ENCODE measurements at regions not wholly inside any gene's neighbourhood (a gene's known extent, or its start where the extent isn't known, plus 50 kb on each side); places are given as distances from the start of the nearest gene placed in this dataset.
"Not testable (repeated sequence)": the region's sequence is repeated elsewhere in the genome, so short reads cannot be mapped to it uniquely, and the experiment has no call there.

- Histone ChIP-seq H3K27ac (no peak overlapping the region), H3K4me1 (no peaks in the 10 kb centered on the region), H3K9me3 (no peaks in the 10 kb centered on the region), H3K4me3 (replicated peaks in 1 of 3) (no peak overlapping the region), H3K36me3 (no peaks in the 10 kb centered on the region), H3K27me3 (no peaks in the 10 kb centered on the region)
- DNase-seq: no peak
- TF ChIP-seq POLR2A (IDR thresholded peaks at IDR 0.05) (no peak), CTCF (IDR thresholded peaks at IDR 0.05) (no peak)
- intact Hi-C loops (cut with DNase I): no loop called here
- WGBS, 2 donors: 63 to 74% methylated on average over 3 of the region's 3 CpGs
Observed at GRCh38 chr6:126967296-126968005, 151.0 kb upstream of the RSPO3 start.

- TF ChIP-seq CTCF (IDR thresholded peaks at IDR 0.05): no peak
- TF ChIP-seq POLR2A (IDR thresholded peaks at IDR 0.05): no peak
- H3K27me3 ChIP-seq: no peaks in the 10 kb centered on the region
- no peak overlapping the region for H3K27ac ChIP-seq
- no peaks in the 10 kb centered on the region for H3K4me1 ChIP-seq
- DNase-seq: no peak
- H3K9me3 ChIP-seq: no peaks in the 10 kb centered on the region
- intact Hi-C loops (cut with DNase I): no loop called here
- no peak overlapping the region for H3K4me3 ChIP-seq (replicated peaks in 1 of 3)
- WGBS, 2 donors: 78 to 79% methylated on average over 2 of the region's 2 CpGs
- H3K36me3 ChIP-seq: no peaks in the 10 kb centered on the region
Observed at GRCh38 chr6:126976253-126976797, 142.1 kb upstream of the RSPO3 start.

- intact Hi-C loops (cut with DNase I): no loop called here
- Histone ChIP-seq H3K36me3 (no peaks in the 10 kb centered on the region), H3K9me3 (no peaks in the 10 kb centered on the region), H3K4me3 (replicated peaks in 1 of 3) (no peak overlapping the region), H3K27me3 (no peaks in the 10 kb centered on the region), H3K27ac (no peak overlapping the region), H3K4me1 (no peaks in the 10 kb centered on the region)
- no peak for DNase-seq
- 61% methylated on average over 2 to 4 of the region's 4 CpGs for WGBS, 2 donors
- TF ChIP-seq CTCF (IDR thresholded peaks at IDR 0.05) (no peak), POLR2A (IDR thresholded peaks at IDR 0.05) (no peak)
Observed at GRCh38 chr6:126983779-126984178, 134.7 kb upstream of the RSPO3 start.

GRCh38 chr6:126988125-126988524 lies 130.3 kb upstream of the RSPO3 start:
- H3K9me3 ChIP-seq; H3K27ac ChIP-seq; DNase-seq; intact Hi-C loops (cut with DNase I); H3K36me3 ChIP-seq; H3K27me3 ChIP-seq; H3K4me3 ChIP-seq (replicated peaks in 1 of 3); H3K4me1 ChIP-seq: not testable (repeated sequence)
- WGBS, 2 donors: 89 to 92% methylated on average over 1 of the region's 1 CpG

- TF ChIP-seq CTCF (IDR thresholded peaks at IDR 0.05) (no peak), POLR2A (IDR thresholded peaks at IDR 0.05) (no peak)
- H3K4me1 ChIP-seq: no peaks in the 10 kb centered on the region
- intact Hi-C loops (cut with DNase I): no loop called here
- no peaks in the 10 kb centered on the region for H3K27me3 ChIP-seq
- H3K9me3 ChIP-seq: no peaks in the 10 kb centered on the region
- 88 to 91% methylated on average over 6 of the region's 6 CpGs for WGBS, 2 donors
- H3K36me3 ChIP-seq: no peaks in the 10 kb centered on the region
- no peak for DNase-seq
- H3K4me3 ChIP-seq (replicated peaks in 1 of 3): no peak overlapping the region
- no peak overlapping the region for H3K27ac ChIP-seq
Observed at GRCh38 chr6:127000631-127001030, 117.8 kb upstream of the RSPO3 start.

Measured in thyroid gland (tissue), 4 donors.